HCT116 (cell line): ENCODE measurements at regions not wholly inside any gene's neighbourhood (a gene's known extent, or its start where the extent isn't known, plus 50 kb on each side); places are given as distances from the start of the nearest gene placed in this dataset.

ENCODE experiments used
- JUND ChIP-seq: IDR thresholded peaks from 2 replicates; pipeline ENCODE4 v1.6.1; 2012
- POLR2A ChIP-seq: IDR thresholded peaks from 2 replicates; pipeline ENCODE4 v1.7.0; 2011; ENCODE audit warnings: borderline replicate concordance; ENCODE audit not compliant: insufficient read depth, insufficient read length; ENCODE audit errors: extremely low read depth
- POLR2AphosphoS5 ChIP-seq: IDR thresholded peaks from 2 replicates; pipeline ENCODE4 v1.6.1; 2011; ENCODE audit warnings: mild to moderate bottlenecking, low read depth, low read length, moderate library complexity
- ZNF274 ChIP-seq: fragments of 200-500 bp; sonication (Bioruptor generic); IDR thresholded peaks from 2 replicates; pipeline ENCODE4 v1.6.1; 2014; ENCODE audit warnings: mild to moderate bottlenecking, low read depth, low read length, inconsistent platforms

GRCh38 chr1:245099401-245099800, 55.4 kb upstream of the KIF26B start:
- TF ChIP-seq JUND, result no peak
- no peak for TF ChIP-seq ZNF274
- TF ChIP-seq POLR2AphosphoS5, result no peak
- no peak for TF ChIP-seq POLR2A
